IMR-90 (cell line): ENCODE measurements at regions not wholly inside any gene's neighbourhood (a gene's known extent, or its start where the extent isn't known, plus 50 kb on each side); places are given as distances from the start of the nearest gene placed in this dataset.

Source experiments
- ATAC-seq: fragments of 200-7000 bp; cut with Tn5 transposase; 2 replicates; pipeline ENCODE4 v1.9.1; 2020; ENCODE audit warnings: low read depth, mild to moderate bottlenecking, moderate library complexity
- BruUV-seq: library from RNA; stranded (reverse); fragments of 400-500 nt; replicated peaks from 2 replicates; lab custom pipeline; 2021; lab: Mats Ljungman, UMichigan
- CTCF ChIA-PET: fragments of 300-600 bp; formaldehyde crosslinking; extraction: SDS; loops from one replicate; lab custom pipeline; 2021; ENCODE audit warnings: antibody characterized with exemption; lab: Yijun Ruan, JAX
- POLR2A ChIA-PET: fragments of 300-600 bp; sonication (Branson Sonifier 250); formaldehyde crosslinking; loops from one replicate; lab custom pipeline; 2022; ENCODE audit warnings: antibody characterized with exemption; ENCODE audit not compliant: unreplicated experiment; lab: Charles Lee
- DNase-seq: peaks from one replicate; pipeline ENCODE4 v3.0.0; 2013
- H2AFZ ChIP-seq: replicated peaks from 2 replicates; pipeline ENCODE3; 2013; ENCODE audit warnings: low read length, mild to moderate bottlenecking; ENCODE audit not compliant: poor library complexity
- H2AK5ac ChIP-seq: 2 replicates; pipeline ENCODE4 v1.6.1; 2013; ENCODE audit warnings: low read depth, low read length, inconsistent platforms
- H2AK9ac ChIP-seq: replicated peaks from 2 replicates; pipeline ENCODE3; 2013; ENCODE audit warnings: mild to moderate bottlenecking, low read depth, low read length, moderate library complexity; ENCODE audit not compliant: poor library complexity
- H2BK120ac ChIP-seq: 2 replicates; pipeline ENCODE4 v1.6.1; 2013; ENCODE audit warnings: low read depth, low read length, inconsistent platforms
- H2BK15ac ChIP-seq: 3 replicates; pipeline ENCODE4 v1.6.1; 2013; ENCODE audit warnings: low read depth, low read length, inconsistent platforms
- H2BK20ac ChIP-seq: 2 replicates; pipeline ENCODE4 v1.6.1; 2013; ENCODE audit warnings: low read depth, mild to moderate bottlenecking, inconsistent platforms, low read length, moderate library complexity
- H2BK5ac ChIP-seq: 2 replicates; pipeline ENCODE4 v1.6.1; 2013; ENCODE audit warnings: mild to moderate bottlenecking, low read depth, low read length, inconsistent platforms; ENCODE audit not compliant: poor library complexity, severe bottlenecking
- H3K14ac ChIP-seq: replicated peaks from 2 replicates; pipeline ENCODE4 v1.6.1; 2013; ENCODE audit warnings: low read depth, low read length, inconsistent platforms
- H3K18ac ChIP-seq: 2 replicates; pipeline ENCODE4 v1.6.1; 2013; ENCODE audit warnings: low read depth, low read length, control low read depth
- H3K23ac ChIP-seq: 2 replicates; pipeline ENCODE4 v1.6.1; 2013; ENCODE audit warnings: low read depth, low read length, inconsistent platforms
- H3K27ac ChIP-seq: 2 replicates; pipeline ENCODE4 v1.5.1; 2013; ENCODE audit warnings: mild to moderate bottlenecking, control low read depth, low read length; ENCODE audit not compliant: insufficient read depth
- H3K27me3 ChIP-seq: 2 replicates; pipeline ENCODE4 v1.6.1; 2013; ENCODE audit warnings: low read length; ENCODE audit not compliant: control insufficient read depth, insufficient read depth
- H3K36me3 ChIP-seq: 2 replicates; pipeline ENCODE4 v1.6.1; 2013; ENCODE audit warnings: low read length, mixed read lengths; ENCODE audit not compliant: control insufficient read depth, insufficient read depth
- H3K4ac ChIP-seq: 2 replicates; pipeline ENCODE4 v1.6.1; 2013; ENCODE audit warnings: low read depth, low read length, inconsistent platforms
- H3K4me1 ChIP-seq: 2 replicates; pipeline ENCODE4 v1.6.1; 2013; ENCODE audit warnings: low read length, mixed read lengths; ENCODE audit not compliant: control insufficient read depth, insufficient read depth
- H3K4me2 ChIP-seq: 2 replicates; pipeline ENCODE4 v1.6.1; 2013; ENCODE audit warnings: low read depth, mild to moderate bottlenecking, control low read depth, low read length, moderate library complexity
- H3K4me3 ChIP-seq: 2 replicates; pipeline ENCODE4 v1.5.1; 2013; ENCODE audit warnings: low read depth, mild to moderate bottlenecking, control low read depth, low read length, moderate library complexity; ENCODE audit not compliant: insufficient read depth
- H3K56ac ChIP-seq: 2 replicates; pipeline ENCODE4 v1.6.1; 2013; ENCODE audit warnings: low read length, inconsistent platforms; ENCODE audit not compliant: insufficient read depth; ENCODE audit errors: extremely low read depth
- H3K79me1 ChIP-seq, 2 experiments: 2 replicates each; pipeline ENCODE4 v1.6.1; 2013; ENCODE audit warnings: low read length in 2 of 2, inconsistent platforms in 1 of 2, low read depth in 1 of 2
- H3K9ac ChIP-seq: 2 replicates; pipeline ENCODE4 v1.6.1; 2013; ENCODE audit warnings: low read depth, low read length, control low read depth
- H3K9me1 ChIP-seq: 2 replicates; pipeline ENCODE4 v1.6.1; 2013; ENCODE audit warnings: low read length, inconsistent platforms; ENCODE audit not compliant: insufficient read depth
- H3K9me3 ChIP-seq: 2 replicates; pipeline ENCODE4 v1.6.1; 2013; ENCODE audit warnings: low read length; ENCODE audit not compliant: control insufficient read depth, insufficient read depth
- H4K20me1 ChIP-seq: 2 replicates; pipeline ENCODE4 v1.6.1; 2013; ENCODE audit warnings: low read length, inconsistent platforms; ENCODE audit not compliant: insufficient read depth
- H4K5ac ChIP-seq: 2 replicates; pipeline ENCODE4 v1.6.1; 2013; ENCODE audit warnings: mild to moderate bottlenecking, low read depth, low read length, control low read depth
- H4K8ac ChIP-seq, 2 experiments: 2 replicates each; pipeline ENCODE4 v1.6.1; 2013; ENCODE audit warnings: low read depth in 2 of 2, low read length in 2 of 2, control low read depth in 1 of 2, inconsistent platforms in 1 of 2
- H4K91ac ChIP-seq: 2 replicates; pipeline ENCODE4 v1.6.1; 2013; ENCODE audit warnings: low read depth, low read length, inconsistent platforms; ENCODE audit not compliant: insufficient read depth
- BHLHE40 ChIP-seq: fragments of 150-350 bp; IDR thresholded peaks from 2 replicates; pipeline ENCODE4 v1.6.1; 2016; ENCODE audit warnings: mild to moderate bottlenecking, low read depth, low read length
- CHD1 ChIP-seq: IDR thresholded peaks from 2 replicates; pipeline ENCODE4 v1.6.1; 2012; ENCODE audit warnings: low read depth, low read length, improper control_type of control experiment
- FOS ChIP-seq: fragments of 150-350 bp; IDR thresholded peaks from 2 replicates; pipeline ENCODE4 v1.6.1; 2016; ENCODE audit warnings: low read depth, low read length
- MAFK ChIP-seq: IDR thresholded peaks from 2 replicates; pipeline ENCODE4 v1.6.1; 2012; ENCODE audit warnings: low read depth, low read length, improper control_type of control experiment
- MAZ ChIP-seq: IDR thresholded peaks from 2 replicates; pipeline ENCODE4 v1.6.1; 2012; ENCODE audit warnings: low read depth, mild to moderate bottlenecking, low read length, improper control_type of control experiment, moderate library complexity, borderline replicate concordance
- MXI1 ChIP-seq: IDR thresholded peaks from 2 replicates; pipeline ENCODE4 v1.6.1; 2012; ENCODE audit warnings: low read depth, mild to moderate bottlenecking, low read length, moderate library complexity, borderline replicate concordance
- NFE2L2 ChIP-seq: fragments of 150-350 bp; IDR thresholded peaks from 2 replicates; pipeline ENCODE4 v1.6.1; 2016; ENCODE audit warnings: low read depth, mild to moderate bottlenecking, low read length
- POLR2A ChIP-seq: IDR thresholded peaks from 2 replicates; pipeline ENCODE4 v1.6.1; 2012; ENCODE audit warnings: mild to moderate bottlenecking, low read depth, low read length
- RAD21 ChIP-seq: IDR thresholded peaks from 2 replicates; pipeline ENCODE4 v1.6.1; 2012; ENCODE audit warnings: low read length, improper control_type of control experiment
- RCOR1 ChIP-seq: IDR thresholded peaks from 2 replicates; pipeline ENCODE4 v1.6.1; 2012; ENCODE audit warnings: mild to moderate bottlenecking, low read length, improper control_type of control experiment; ENCODE audit not compliant: insufficient replicate concordance
- RFX5 ChIP-seq: IDR thresholded peaks from 2 replicates; pipeline ENCODE4 v1.8.0; 2012; ENCODE audit warnings: low read depth, mild to moderate bottlenecking, low read length, moderate library complexity
- WGBS, 2 experiments: methylation state at CpG; one replicate each; pipeline versions ENCODE4 v1.1.5 to v1.1.7; 2013; ENCODE audit warnings: missing lambda C conversion rate in 2 of 2; ENCODE audit not compliant: insufficient read length in 1 of 2; ENCODE audit errors: extremely low coverage in 2 of 2; 5-methylcytosine and 5-hydroxymethylcytosine counted together
- dilution Hi-C: fragments of 300-500 bp; cut with HindIII; formaldehyde crosslinking; loops from one replicate; pipeline ENCODE4 v1.14.3; 2018; ENCODE audit warnings: low sequenced_read_pairs; ENCODE audit not compliant: unreplicated experiment
- in situ Hi-C: fragments of 300-500 bp; cut with MboI; formaldehyde crosslinking; loops from 3 replicates; pipeline ENCODE4 v1.14.3; 2019; ENCODE audit warnings: low sequenced_read_pairs, inconsistent platforms, mixed read lengths
- intact Hi-C: fragments of 100-400 bp; cut with micrococcal nuclease; formaldehyde crosslinking; loops from 2 replicates; pipeline ENCODE4 v1.10.0; 2022
- TF ChIP-seq, protein P1 (sequence below): fragments of 150-350 bp; IDR thresholded peaks from 2 replicates; pipeline ENCODE4 v1.6.1; 2016; ENCODE audit warnings: low read depth, mild to moderate bottlenecking, low read length, moderate library complexity, borderline replicate concordance
- TF ChIP-seq, protein P2 (sequence below): conservative IDR thresholded peaks from 2 replicates; pipeline ENCODE4 v1.5.1; 2012; ENCODE audit warnings: mild to moderate bottlenecking, low read depth, low read length, improper control_type of control experiment

DNA sequence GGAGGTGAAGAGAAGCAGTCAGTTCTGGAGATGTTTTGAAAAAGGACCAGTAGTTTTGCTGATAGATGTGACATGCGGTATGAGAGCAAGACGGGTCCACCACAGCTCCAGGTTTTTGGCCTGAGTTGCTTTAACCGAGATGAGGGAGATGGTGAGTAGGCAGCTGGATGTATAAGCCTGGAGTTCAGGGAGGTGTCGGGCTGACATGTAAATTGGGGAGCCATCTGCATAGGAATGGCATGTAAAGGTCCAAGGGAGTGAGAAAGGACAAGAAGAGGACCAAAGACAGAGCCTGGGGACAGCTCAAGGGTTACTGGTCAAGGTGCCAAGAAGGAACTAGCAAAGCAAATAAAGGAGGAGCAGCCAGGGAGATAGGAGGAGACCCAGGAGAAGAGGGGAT lies 503.7 kb downstream of the MATN1 start:
- H3K9me1 ChIP-seq, result no peaks in the 10 kb centered on the region
- ATAC-seq, result no peak
- no peak overlapping the region for H2AFZ ChIP-seq
- POLR2A ChIA-PET, result no interaction called here
- H3K9me3 ChIP-seq, result no peaks in the 10 kb centered on the region
- H2AK5ac ChIP-seq, result no peak overlapping the region
- no peak overlapping the region for H3K18ac ChIP-seq
- H3K4me3 ChIP-seq, result no peak overlapping the region
- H3K14ac ChIP-seq, result no peak overlapping the region
- dilution Hi-C loops, result no loop called here
- no peak overlapping the region for H2BK15ac ChIP-seq
- DNase-seq, result no peak
- TF ChIP-seq FOS (no peak), MAZ (no peak), RFX5 (no peak), CHD1 (no peak), MAFK (no peak), RAD21 (no peak), MXI1 (no peak), RCOR1 (no peak), POLR2A (no peak), BHLHE40 (no peak), NFE2L2 (no peak)
- TF ChIP-seq, protein P1, sequence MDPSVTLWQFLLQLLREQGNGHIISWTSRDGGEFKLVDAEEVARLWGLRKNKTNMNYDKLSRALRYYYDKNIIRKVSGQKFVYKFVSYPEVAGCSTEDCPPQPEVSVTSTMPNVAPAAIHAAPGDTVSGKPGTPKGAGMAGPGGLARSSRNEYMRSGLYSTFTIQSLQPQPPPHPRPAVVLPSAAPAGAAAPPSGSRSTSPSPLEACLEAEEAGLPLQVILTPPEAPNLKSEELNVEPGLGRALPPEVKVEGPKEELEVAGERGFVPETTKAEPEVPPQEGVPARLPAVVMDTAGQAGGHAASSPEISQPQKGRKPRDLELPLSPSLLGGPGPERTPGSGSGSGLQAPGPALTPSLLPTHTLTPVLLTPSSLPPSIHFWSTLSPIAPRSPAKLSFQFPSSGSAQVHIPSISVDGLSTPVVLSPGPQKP, result no peak
- TF ChIP-seq, protein P2, sequence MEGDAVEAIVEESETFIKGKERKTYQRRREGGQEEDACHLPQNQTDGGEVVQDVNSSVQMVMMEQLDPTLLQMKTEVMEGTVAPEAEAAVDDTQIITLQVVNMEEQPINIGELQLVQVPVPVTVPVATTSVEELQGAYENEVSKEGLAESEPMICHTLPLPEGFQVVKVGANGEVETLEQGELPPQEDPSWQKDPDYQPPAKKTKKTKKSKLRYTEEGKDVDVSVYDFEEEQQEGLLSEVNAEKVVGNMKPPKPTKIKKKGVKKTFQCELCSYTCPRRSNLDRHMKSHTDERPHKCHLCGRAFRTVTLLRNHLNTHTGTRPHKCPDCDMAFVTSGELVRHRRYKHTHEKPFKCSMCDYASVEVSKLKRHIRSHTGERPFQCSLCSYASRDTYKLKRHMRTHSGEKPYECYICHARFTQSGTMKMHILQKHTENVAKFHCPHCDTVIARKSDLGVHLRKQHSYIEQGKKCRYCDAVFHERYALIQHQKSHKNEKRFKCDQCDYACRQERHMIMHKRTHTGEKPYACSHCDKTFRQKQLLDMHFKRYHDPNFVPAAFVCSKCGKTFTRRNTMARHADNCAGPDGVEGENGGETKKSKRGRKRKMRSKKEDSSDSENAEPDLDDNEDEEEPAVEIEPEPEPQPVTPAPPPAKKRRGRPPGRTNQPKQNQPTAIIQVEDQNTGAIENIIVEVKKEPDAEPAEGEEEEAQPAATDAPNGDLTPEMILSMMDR, result no peak
- H2BK120ac ChIP-seq, result no peak overlapping the region
- no peaks in the 10 kb centered on the region for H3K27me3 ChIP-seq
- CTCF ChIA-PET, result no interaction called here
- H3K27ac ChIP-seq, result no peak overlapping the region
- H2BK20ac ChIP-seq, result no peak overlapping the region
- in situ Hi-C loops, result no loop called here
- H3K23ac ChIP-seq, result no peak overlapping the region
- H4K5ac ChIP-seq, result no peak overlapping the region
- WGBS, 2 experiments, result 25% methylated on average over 3 of the region's 4 CpGs; no CpG with 5 or more reads in 1 of the 2 experiments
- no peak overlapping the region for H3K4me2 ChIP-seq
- H3K4me1 ChIP-seq, result no peaks in the 10 kb centered on the region
- intact Hi-C loops, result no loop called here
- no peak overlapping the region for H3K56ac ChIP-seq
- no peak overlapping the region for H3K4ac ChIP-seq
- no peaks in the 10 kb centered on the region for H4K20me1 ChIP-seq
- no TSS peak for BruUV-seq
- no peak overlapping the region for H2BK5ac ChIP-seq
- no peak overlapping the region for H4K8ac ChIP-seq
- no peaks in the 10 kb centered on the region for H3K36me3 ChIP-seq
- no peak overlapping the region for H4K91ac ChIP-seq
- no peak overlapping the region for H2AK9ac ChIP-seq
- no peaks in the 10 kb centered on the region for H3K79me1 ChIP-seq
- H3K9ac ChIP-seq, result no peak overlapping the region
